ENCODE measurements at regions not wholly inside any gene's neighbourhood (a gene's known extent, or its start where the extent isn't known, plus 50 kb on each side); places are given as distances from the start of the nearest gene placed in this dataset.

DNA sequence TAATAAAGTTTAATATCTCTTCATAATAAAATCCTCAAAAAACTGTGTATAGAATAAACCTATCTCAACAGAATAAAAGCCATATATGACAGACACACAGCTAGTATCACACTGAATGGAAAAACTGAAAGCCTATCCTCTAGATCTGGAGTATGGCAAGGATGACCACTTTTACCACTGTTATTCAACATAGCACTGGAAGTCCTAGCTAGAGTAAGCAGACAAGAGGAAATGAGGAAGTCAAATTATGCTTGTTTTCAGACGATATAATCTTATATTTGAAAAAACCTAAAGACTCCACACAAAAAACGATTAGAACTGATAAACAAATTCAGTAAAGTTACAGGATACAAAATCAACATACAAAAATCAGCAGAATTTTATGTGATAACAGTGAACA, 57.4 kb upstream of the DIPK2A start:
- TF ChIP-seq, protein P1, sequence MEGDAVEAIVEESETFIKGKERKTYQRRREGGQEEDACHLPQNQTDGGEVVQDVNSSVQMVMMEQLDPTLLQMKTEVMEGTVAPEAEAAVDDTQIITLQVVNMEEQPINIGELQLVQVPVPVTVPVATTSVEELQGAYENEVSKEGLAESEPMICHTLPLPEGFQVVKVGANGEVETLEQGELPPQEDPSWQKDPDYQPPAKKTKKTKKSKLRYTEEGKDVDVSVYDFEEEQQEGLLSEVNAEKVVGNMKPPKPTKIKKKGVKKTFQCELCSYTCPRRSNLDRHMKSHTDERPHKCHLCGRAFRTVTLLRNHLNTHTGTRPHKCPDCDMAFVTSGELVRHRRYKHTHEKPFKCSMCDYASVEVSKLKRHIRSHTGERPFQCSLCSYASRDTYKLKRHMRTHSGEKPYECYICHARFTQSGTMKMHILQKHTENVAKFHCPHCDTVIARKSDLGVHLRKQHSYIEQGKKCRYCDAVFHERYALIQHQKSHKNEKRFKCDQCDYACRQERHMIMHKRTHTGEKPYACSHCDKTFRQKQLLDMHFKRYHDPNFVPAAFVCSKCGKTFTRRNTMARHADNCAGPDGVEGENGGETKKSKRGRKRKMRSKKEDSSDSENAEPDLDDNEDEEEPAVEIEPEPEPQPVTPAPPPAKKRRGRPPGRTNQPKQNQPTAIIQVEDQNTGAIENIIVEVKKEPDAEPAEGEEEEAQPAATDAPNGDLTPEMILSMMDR (IDR thresholded peaks at IDR 0.05; ENCODE audit: insufficient read depth, low read length), result no peak
- TF ChIP-seq POLR2AphosphoS5 (IDR thresholded peaks at IDR 0.05; ENCODE audit: low read depth) (no peak), GABPA (IDR thresholded peaks at IDR 0.05; ENCODE audit: low read depth) (no peak), SPI1 (IDR thresholded peaks at IDR 0.05; ENCODE audit: borderline replicate concordance, low read depth) (peak; percentile 82)
- TF ChIP-seq, protein P2, sequence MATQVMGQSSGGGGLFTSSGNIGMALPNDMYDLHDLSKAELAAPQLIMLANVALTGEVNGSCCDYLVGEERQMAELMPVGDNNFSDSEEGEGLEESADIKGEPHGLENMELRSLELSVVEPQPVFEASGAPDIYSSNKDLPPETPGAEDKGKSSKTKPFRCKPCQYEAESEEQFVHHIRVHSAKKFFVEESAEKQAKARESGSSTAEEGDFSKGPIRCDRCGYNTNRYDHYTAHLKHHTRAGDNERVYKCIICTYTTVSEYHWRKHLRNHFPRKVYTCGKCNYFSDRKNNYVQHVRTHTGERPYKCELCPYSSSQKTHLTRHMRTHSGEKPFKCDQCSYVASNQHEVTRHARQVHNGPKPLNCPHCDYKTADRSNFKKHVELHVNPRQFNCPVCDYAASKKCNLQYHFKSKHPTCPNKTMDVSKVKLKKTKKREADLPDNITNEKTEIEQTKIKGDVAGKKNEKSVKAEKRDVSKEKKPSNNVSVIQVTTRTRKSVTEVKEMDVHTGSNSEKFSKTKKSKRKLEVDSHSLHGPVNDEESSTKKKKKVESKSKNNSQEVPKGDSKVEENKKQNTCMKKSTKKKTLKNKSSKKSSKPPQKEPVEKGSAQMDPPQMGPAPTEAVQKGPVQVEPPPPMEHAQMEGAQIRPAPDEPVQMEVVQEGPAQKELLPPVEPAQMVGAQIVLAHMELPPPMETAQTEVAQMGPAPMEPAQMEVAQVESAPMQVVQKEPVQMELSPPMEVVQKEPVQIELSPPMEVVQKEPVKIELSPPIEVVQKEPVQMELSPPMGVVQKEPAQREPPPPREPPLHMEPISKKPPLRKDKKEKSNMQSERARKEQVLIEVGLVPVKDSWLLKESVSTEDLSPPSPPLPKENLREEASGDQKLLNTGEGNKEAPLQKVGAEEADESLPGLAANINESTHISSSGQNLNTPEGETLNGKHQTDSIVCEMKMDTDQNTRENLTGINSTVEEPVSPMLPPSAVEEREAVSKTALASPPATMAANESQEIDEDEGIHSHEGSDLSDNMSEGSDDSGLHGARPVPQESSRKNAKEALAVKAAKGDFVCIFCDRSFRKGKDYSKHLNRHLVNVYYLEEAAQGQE (IDR thresholded peaks at IDR 0.05; ENCODE audit: insufficient replicate concordance, low read depth), result no peak
